GM23338 (cell line): ENCODE measurements at regions not wholly inside any gene's neighbourhood (a gene's known extent, or its start where the extent isn't known, plus 50 kb on each side); places are given as distances from the start of the nearest gene placed in this dataset.

Experiments
- ATAC-seq: fragments of 200-7000 bp; cut with Tn5 transposase; 3 replicates; pipeline ENCODE4 v1.9.1; 2020
- DNase-seq: peaks from one replicate; pipeline ENCODE4 v3.0.0-alpha.2; 2015; ENCODE audit warnings: low spot score
- H2AFZ ChIP-seq: fragments of 200-600 bp; sonication (generic); 2 replicates; pipeline ENCODE4 v1.8.0; 2016; ENCODE audit warnings: antibody characterized with exemption, mild to moderate bottlenecking, moderate library complexity
- H3F3A ChIP-seq: fragments of 200-600 bp; sonication (generic); replicated peaks from 2 replicates; pipeline ENCODE4 v1.8.0; 2017; ENCODE audit warnings: antibody characterized with exemption, mixed run types, low read depth
- H3K27ac ChIP-seq: fragments of 200-600 bp; sonication (generic); 2 replicates; pipeline ENCODE4 v1.6.1; 2016; ENCODE audit warnings: low read depth
- H3K27me3 ChIP-seq: fragments of 200-600 bp; sonication (generic); 2 replicates; pipeline ENCODE4 v1.8.0; 2016; ENCODE audit warnings: mild to moderate bottlenecking, mixed run types, moderate library complexity; ENCODE audit not compliant: insufficient read depth
- H3K36me3 ChIP-seq: fragments of 200-600 bp; sonication (generic); 2 replicates; pipeline ENCODE4 v1.8.0; 2016; ENCODE audit warnings: mild to moderate bottlenecking; ENCODE audit not compliant: insufficient read depth
- H3K4me1 ChIP-seq: fragments of 200-600 bp; sonication (generic); 2 replicates; pipeline ENCODE4 v1.8.0; 2016; ENCODE audit warnings: mild to moderate bottlenecking, moderate library complexity; ENCODE audit not compliant: insufficient read depth
- H3K4me2 ChIP-seq: fragments of 200-600 bp; sonication (generic); 2 replicates; pipeline ENCODE4 v1.7.1; 2017; ENCODE audit warnings: mixed run types
- H3K4me3 ChIP-seq: fragments of 200-600 bp; sonication (generic); 2 replicates; pipeline ENCODE4 v1.6.1; 2016; ENCODE audit warnings: mixed run types
- H3K79me2 ChIP-seq: fragments of 200-600 bp; sonication (generic); replicated peaks from 2 replicates; pipeline ENCODE4 v1.8.0; 2017; ENCODE audit warnings: mild to moderate bottlenecking; ENCODE audit not compliant: insufficient read depth
- H3K9me2 ChIP-seq: fragments of 200-600 bp; sonication (generic); 2 replicates; pipeline ENCODE4 v1.8.0; 2017; ENCODE audit not compliant: insufficient read depth
- H4K20me1 ChIP-seq: fragments of 200-600 bp; sonication (generic); replicated peaks from 2 replicates; pipeline ENCODE4 v1.8.0; 2017; ENCODE audit warnings: mild to moderate bottlenecking; ENCODE audit not compliant: insufficient read depth
- H3K27ac Mint-ChIP-seq: 2 replicates; pipeline ENCODE4 v1.8.0; 2020; ENCODE audit warnings: inconsistent platforms, mild to moderate bottlenecking, moderate library complexity, mixed read lengths
- H3K27me3 Mint-ChIP-seq: 3 replicates; pipeline ENCODE4 v1.8.0; 2022; ENCODE audit warnings: low read depth, mild to moderate bottlenecking, moderate library complexity, mixed read lengths, inconsistent platforms; ENCODE audit not compliant: insufficient read depth, poor library complexity
- H3K36me3 Mint-ChIP-seq: 3 replicates; pipeline ENCODE4 v1.8.0; 2021; ENCODE audit warnings: low read depth, mild to moderate bottlenecking, inconsistent platforms, moderate library complexity, mixed read lengths
- H3K4me1 Mint-ChIP-seq: 3 replicates; pipeline ENCODE4 v1.8.0; 2020; ENCODE audit warnings: mild to moderate bottlenecking, inconsistent platforms, mixed read lengths
- H3K4me3 Mint-ChIP-seq: 3 replicates; pipeline ENCODE4 v1.8.0; 2021; ENCODE audit warnings: moderate library complexity, mild to moderate bottlenecking, inconsistent platforms, mixed read lengths
- H3K9me3 Mint-ChIP-seq: 3 replicates; pipeline ENCODE4 v1.8.0; 2020; ENCODE audit warnings: moderate library complexity, mild to moderate bottlenecking, inconsistent platforms, mixed read lengths
- CREB1 ChIP-seq: fragments of 250-450 bp; sonication (Bioruptor Pico); IDR thresholded peaks from 2 replicates; pipeline ENCODE4 v1.5.0; 2020; ENCODE audit warnings: low read depth, mild to moderate bottlenecking, moderate library complexity
- ETS1 ChIP-seq: IDR thresholded peaks from 2 replicates; pipeline ENCODE4 v1.6.1; 2016; ENCODE audit warnings: antibody characterized with exemption
- EZH2 ChIP-seq: fragments of 200-600 bp; sonication (generic); IDR thresholded peaks from one replicate; pipeline ENCODE4 v1.8.0; 2017; ENCODE audit warnings: antibody characterized with exemption, mild to moderate bottlenecking, low read depth; ENCODE audit not compliant: unreplicated experiment
- EZH2phosphoT487 ChIP-seq: fragments of 200-600 bp; sonication (generic); IDR thresholded peaks from one replicate; pipeline ENCODE4 v1.8.1; 2018; ENCODE audit warnings: antibody characterized with exemption; ENCODE audit not compliant: unreplicated experiment
- JUNB ChIP-seq: IDR thresholded peaks from one replicate; pipeline ENCODE4 v1.6.1; 2016; ENCODE audit warnings: antibody characterized with exemption; ENCODE audit not compliant: unreplicated experiment
- NANOG ChIP-seq: IDR thresholded peaks from 2 replicates; pipeline ENCODE4 v1.6.1; 2016; ENCODE audit warnings: antibody characterized with exemption, borderline replicate concordance
- POLR2AphosphoS5 ChIP-seq: IDR thresholded peaks from 2 replicates; pipeline ENCODE4 v1.6.1; 2016; ENCODE audit warnings: antibody characterized with exemption, low read depth
- STAT1 ChIP-seq: IDR thresholded peaks from one replicate; pipeline ENCODE4 v1.6.1; 2016; ENCODE audit warnings: antibody characterized with exemption; ENCODE audit not compliant: unreplicated experiment
- ZNF114 ChIP-seq: fragments of 250-450 bp; sonication (Bioruptor Pico); IDR thresholded peaks from 2 replicates; pipeline ENCODE4 v1.5.0; 2020; ENCODE audit warnings: mild to moderate bottlenecking, moderate library complexity
- ZNF331 ChIP-seq: fragments of 250-450 bp; sonication (Bioruptor Pico); IDR thresholded peaks from 2 replicates; pipeline ENCODE4 v1.5.0; 2020; ENCODE audit warnings: low read depth, mild to moderate bottlenecking, moderate library complexity
- TF ChIP-seq, protein P1 (sequence below), 2 experiments: fragments of 200-600 bp in 1 of 2; sonication (generic) in 1 of 2; conservative IDR thresholded peaks; 2 replicates each; pipeline versions ENCODE4 v1.5.1 to v1.6.1; 2016 to 2017; ENCODE audit warnings: antibody characterized with exemption in 2 of 2, low read depth in 2 of 2, mild to moderate bottlenecking in 2 of 2, moderate library complexity in 1 of 2
- TF ChIP-seq, protein P2 (sequence below): IDR thresholded peaks from one replicate; pipeline ENCODE4 v1.6.1; 2018; ENCODE audit warnings: antibody characterized with exemption; ENCODE audit not compliant: unreplicated experiment
- TF ChIP-seq, protein P3 (sequence below): fragments of 250-450 bp; sonication (Bioruptor Pico); IDR thresholded peaks from 2 replicates; pipeline ENCODE4 v1.5.0; 2020; ENCODE audit warnings: mild to moderate bottlenecking, moderate library complexity

GRCh38 chrX:69287095-69287494, 121.8 kb upstream of the PJA1 start:
- DNase-seq (no peak), ATAC-seq (no peak)
- Histone ChIP-seq H3K4me2 (no peak overlapping the region), H3K27ac (no peak overlapping the region), H3F3A (no peaks in the 10 kb centered on the region), H3K4me1 (no peaks in the 10 kb centered on the region; the same call in 1 of the 2 replicates), H4K20me1 (no peaks in the 10 kb centered on the region), H3K27me3 (peaks cover 43% of the 10 kb centered on the region), H2AFZ (no peak overlapping the region), H3K4me3 (no peak overlapping the region), H3K9me2 (no peaks in the 10 kb centered on the region), H3K36me3 (no peaks in the 10 kb centered on the region), H3K79me2 (no peaks in the 10 kb centered on the region)
- H3K4me1 Mint-ChIP-seq, result peaks cover 18% of the 10 kb centered on the region; the same call in 2 of the 3 replicates
- no peaks in the 10 kb centered on the region for H3K9me3 Mint-ChIP-seq
- H3K4me3 Mint-ChIP-seq, result no peak overlapping the region
- H3K36me3 Mint-ChIP-seq, result no peaks in the 10 kb centered on the region
- TF ChIP-seq JUNB (no peak), EZH2 (no peak), ETS1 (no peak), ZNF114 (CRISPR knock-in tag) (no peak), STAT1 (no peak), EZH2phosphoT487 (no peak), POLR2AphosphoS5 (no peak), ZNF331 (CRISPR knock-in tag) (no peak), NANOG (no peak), CREB1 (CRISPR knock-in tag) (no peak)
- TF ChIP-seq, protein P1, sequence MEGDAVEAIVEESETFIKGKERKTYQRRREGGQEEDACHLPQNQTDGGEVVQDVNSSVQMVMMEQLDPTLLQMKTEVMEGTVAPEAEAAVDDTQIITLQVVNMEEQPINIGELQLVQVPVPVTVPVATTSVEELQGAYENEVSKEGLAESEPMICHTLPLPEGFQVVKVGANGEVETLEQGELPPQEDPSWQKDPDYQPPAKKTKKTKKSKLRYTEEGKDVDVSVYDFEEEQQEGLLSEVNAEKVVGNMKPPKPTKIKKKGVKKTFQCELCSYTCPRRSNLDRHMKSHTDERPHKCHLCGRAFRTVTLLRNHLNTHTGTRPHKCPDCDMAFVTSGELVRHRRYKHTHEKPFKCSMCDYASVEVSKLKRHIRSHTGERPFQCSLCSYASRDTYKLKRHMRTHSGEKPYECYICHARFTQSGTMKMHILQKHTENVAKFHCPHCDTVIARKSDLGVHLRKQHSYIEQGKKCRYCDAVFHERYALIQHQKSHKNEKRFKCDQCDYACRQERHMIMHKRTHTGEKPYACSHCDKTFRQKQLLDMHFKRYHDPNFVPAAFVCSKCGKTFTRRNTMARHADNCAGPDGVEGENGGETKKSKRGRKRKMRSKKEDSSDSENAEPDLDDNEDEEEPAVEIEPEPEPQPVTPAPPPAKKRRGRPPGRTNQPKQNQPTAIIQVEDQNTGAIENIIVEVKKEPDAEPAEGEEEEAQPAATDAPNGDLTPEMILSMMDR (conservative IDR thresholded peaks at IDR 0.05; ENCODE audit: low read depth in 2 of 2), result no peak
- TF ChIP-seq, protein P2, sequence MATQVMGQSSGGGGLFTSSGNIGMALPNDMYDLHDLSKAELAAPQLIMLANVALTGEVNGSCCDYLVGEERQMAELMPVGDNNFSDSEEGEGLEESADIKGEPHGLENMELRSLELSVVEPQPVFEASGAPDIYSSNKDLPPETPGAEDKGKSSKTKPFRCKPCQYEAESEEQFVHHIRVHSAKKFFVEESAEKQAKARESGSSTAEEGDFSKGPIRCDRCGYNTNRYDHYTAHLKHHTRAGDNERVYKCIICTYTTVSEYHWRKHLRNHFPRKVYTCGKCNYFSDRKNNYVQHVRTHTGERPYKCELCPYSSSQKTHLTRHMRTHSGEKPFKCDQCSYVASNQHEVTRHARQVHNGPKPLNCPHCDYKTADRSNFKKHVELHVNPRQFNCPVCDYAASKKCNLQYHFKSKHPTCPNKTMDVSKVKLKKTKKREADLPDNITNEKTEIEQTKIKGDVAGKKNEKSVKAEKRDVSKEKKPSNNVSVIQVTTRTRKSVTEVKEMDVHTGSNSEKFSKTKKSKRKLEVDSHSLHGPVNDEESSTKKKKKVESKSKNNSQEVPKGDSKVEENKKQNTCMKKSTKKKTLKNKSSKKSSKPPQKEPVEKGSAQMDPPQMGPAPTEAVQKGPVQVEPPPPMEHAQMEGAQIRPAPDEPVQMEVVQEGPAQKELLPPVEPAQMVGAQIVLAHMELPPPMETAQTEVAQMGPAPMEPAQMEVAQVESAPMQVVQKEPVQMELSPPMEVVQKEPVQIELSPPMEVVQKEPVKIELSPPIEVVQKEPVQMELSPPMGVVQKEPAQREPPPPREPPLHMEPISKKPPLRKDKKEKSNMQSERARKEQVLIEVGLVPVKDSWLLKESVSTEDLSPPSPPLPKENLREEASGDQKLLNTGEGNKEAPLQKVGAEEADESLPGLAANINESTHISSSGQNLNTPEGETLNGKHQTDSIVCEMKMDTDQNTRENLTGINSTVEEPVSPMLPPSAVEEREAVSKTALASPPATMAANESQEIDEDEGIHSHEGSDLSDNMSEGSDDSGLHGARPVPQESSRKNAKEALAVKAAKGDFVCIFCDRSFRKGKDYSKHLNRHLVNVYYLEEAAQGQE, result no peak
- TF ChIP-seq, protein P3, sequence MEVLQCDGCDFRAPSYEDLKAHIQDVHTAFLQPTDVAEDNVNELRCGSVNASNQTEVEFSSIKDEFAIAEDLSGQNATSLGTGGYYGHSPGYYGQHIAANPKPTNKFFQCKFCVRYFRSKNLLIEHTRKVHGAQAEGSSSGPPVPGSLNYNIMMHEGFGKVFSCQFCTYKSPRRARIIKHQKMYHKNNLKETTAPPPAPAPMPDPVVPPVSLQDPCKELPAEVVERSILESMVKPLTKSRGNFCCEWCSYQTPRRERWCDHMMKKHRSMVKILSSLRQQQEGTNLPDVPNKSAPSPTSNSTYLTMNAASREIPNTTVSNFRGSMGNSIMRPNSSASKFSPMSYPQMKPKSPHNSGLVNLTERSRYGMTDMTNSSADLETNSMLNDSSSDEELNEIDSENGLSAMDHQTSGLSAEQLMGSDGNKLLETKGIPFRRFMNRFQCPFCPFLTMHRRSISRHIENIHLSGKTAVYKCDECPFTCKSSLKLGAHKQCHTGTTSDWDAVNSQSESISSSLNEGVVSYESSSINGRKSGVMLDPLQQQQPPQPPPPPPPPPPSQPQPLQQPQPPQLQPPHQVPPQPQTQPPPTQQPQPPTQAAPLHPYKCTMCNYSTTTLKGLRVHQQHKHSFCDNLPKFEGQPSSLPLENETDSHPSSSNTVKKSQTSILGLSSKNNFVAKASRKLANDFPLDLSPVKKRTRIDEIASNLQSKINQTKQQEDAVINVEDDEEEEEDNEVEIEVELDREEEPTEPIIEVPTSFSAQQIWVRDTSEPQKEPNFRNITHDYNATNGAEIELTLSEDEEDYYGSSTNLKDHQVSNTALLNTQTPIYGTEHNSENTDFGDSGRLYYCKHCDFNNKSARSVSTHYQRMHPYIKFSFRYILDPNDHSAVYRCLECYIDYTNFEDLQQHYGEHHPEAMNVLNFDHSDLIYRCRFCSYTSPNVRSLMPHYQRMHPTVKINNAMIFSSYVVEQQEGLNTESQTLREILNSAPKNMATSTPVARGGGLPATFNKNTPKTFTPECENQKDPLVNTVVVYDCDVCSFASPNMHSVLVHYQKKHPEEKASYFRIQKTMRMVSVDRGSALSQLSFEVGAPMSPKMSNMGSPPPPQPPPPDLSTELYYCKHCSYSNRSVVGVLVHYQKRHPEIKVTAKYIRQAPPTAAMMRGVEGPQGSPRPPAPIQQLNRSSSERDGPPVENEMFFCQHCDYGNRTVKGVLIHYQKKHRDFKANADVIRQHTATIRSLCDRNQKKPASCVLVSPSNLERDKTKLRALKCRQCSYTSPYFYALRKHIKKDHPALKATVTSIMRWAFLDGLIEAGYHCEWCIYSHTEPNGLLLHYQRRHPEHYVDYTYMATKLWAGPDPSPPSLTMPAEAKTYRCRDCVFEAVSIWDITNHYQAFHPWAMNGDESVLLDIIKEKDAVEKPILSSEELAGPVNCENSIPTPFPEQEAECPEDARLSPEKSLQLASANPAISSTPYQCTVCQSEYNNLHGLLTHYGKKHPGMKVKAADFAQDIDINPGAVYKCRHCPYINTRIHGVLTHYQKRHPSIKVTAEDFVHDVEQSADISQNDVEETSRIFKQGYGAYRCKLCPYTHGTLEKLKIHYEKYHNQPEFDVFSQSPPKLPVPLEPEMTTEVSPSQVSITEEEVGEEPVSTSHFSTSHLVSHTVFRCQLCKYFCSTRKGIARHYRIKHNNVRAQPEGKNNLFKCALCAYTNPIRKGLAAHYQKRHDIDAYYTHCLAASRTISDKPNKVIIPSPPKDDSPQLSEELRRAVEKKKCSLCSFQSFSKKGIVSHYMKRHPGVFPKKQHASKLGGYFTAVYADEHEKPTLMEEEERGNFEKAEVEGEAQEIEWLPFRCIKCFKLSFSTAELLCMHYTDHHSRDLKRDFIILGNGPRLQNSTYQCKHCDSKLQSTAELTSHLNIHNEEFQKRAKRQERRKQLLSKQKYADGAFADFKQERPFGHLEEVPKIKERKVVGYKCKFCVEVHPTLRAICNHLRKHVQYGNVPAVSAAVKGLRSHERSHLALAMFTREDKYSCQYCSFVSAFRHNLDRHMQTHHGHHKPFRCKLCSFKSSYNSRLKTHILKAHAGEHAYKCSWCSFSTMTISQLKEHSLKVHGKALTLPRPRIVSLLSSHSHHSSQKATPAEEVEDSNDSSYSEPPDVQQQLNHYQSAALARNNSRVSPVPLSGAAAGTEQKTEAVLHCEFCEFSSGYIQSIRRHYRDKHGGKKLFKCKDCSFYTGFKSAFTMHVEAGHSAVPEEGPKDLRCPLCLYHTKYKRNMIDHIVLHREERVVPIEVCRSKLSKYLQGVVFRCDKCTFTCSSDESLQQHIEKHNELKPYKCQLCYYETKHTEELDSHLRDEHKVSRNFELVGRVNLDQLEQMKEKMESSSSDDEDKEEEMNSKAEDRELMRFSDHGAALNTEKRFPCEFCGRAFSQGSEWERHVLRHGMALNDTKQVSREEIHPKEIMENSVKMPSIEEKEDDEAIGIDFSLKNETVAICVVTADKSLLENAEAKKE (CRISPR knock-in tag), result no peak
- H3K27me3 Mint-ChIP-seq, result peaks cover 22% of the 10 kb centered on the region
- no peak overlapping the region for H3K27ac Mint-ChIP-seq
